ENCODE measurements at regions not wholly inside any gene's neighbourhood (a gene's known extent, or its start where the extent isn't known, plus 50 kb on each side); places are given as distances from the start of the nearest gene placed in this dataset.
A peak's percentile ranks its signal among the peaks of the same experiment; 100 is the strongest.
"Not testable (repeated sequence)": the region's sequence is repeated elsewhere in the genome, so short reads cannot be mapped to it uniquely, and the experiment has no call there.

GRCh38 chr6:168369786-168370185 lies 50.2 kb upstream of the DACT2 start:
- DNase-seq: no peak

GRCh38 chr6:168370310-168370991 lies 50.9 kb upstream of the DACT2 start:
- DNase-seq: peak; percentile 64

GRCh38 chr6:168371185-168371584 lies 51.6 kb upstream of the DACT2 start:
- DNase-seq: no peak

GRCh38 chr6:168371618-168371980 lies 52.0 kb upstream of the DACT2 start:
- DNase-seq: no peak

- DNase-seq: no peak
Observed at GRCh38 chr6:168371981-168372711, 52.6 kb upstream of the DACT2 start.

- DNase-seq: peak; percentile 68
Observed at GRCh38 chr6:168372889-168373288, 53.3 kb upstream of the DACT2 start.

GRCh38 chr6:168373389-168373788 lies 53.8 kb upstream of the DACT2 start:
- no peak for DNase-seq

GRCh38 chr6:168374051-168374502 lies 54.5 kb upstream of the DACT2 start:
- DNase-seq: no peak

- DNase-seq: no peak
Observed at GRCh38 chr6:168374541-168375071, 55.0 kb upstream of the DACT2 start.

- peak; percentile 85 for DNase-seq
Observed at GRCh38 chr6:168376120-168376519, 56.5 kb upstream of the DACT2 start.

GRCh38 chr6:168376811-168377483 lies 57.4 kb upstream of the DACT2 start:
- DNase-seq: no peak

- no peak for DNase-seq
Observed at GRCh38 chr6:168377484-168377855, 57.9 kb upstream of the DACT2 start.

GRCh38 chr6:168377856-168378832 lies 58.6 kb upstream of the DACT2 start:
- DNase-seq: no peak

- not testable (repeated sequence) for DNase-seq
Observed at GRCh38 chr6:168379579-168379978, 60.0 kb upstream of the DACT2 start.

GRCh38 chr6:168380166-168380955 lies 60.6 kb upstream of the SMOC2 start:
- not testable (repeated sequence) for DNase-seq

GRCh38 chr6:168380956-168381605 lies 59.9 kb upstream of the SMOC2 start:
- no peak for DNase-seq

- DNase-seq: no peak
Observed at GRCh38 chr6:168381726-168382458, 59.1 kb upstream of the SMOC2 start.

- DNase-seq: no peak
Observed at GRCh38 chr6:168383062-168383854, 57.7 kb upstream of the SMOC2 start.

All from NCI-H1105 (cell line).